ENCODE measurements at regions not wholly inside any gene's neighbourhood (a gene's known extent, or its start where the extent isn't known, plus 50 kb on each side); places are given as distances from the start of the nearest gene placed in this dataset.

DNA sequence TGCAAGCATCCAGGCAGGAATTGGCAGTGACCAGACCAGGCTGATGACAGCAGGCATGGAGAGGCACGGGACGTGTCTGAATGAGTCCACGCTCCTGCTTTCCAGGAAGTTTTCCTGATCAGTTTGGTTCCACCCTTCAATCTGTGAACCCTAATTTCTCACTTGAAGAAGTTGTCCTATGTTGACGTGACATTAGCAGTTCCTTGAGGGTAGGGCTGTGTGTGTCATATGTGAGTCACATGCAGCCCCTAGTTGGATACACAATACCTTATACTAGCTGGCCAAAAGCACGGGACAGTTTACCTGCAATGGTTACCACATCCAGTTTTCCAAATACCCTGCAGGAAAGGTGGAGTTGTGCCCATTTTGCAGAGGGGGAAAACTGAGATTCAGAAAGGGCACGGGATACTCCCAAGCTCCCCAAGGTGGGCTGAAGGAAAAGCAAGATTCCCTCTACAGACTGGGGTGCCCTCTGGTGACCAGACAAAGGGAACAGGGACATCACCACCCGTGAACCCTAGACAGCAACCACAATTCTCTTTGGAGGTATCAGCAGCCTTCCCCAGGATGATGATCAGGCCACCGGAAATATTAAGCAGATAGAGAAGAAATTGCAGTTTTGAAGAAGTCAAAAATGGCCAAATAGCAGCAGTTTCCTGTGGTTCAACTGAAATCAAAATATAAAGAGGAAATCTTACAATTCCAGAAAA lies 194.5 kb downstream of the PHETA1 start:
- Histone ChIP-seq H3K4me1 (ENCODE audit: control insufficient read depth in 3 of 3, insufficient read depth in 3 of 3, low read length in 3 of 3) (no peaks in the 10 kb centered on the region), H3K27ac (ENCODE audit: low read depth, low read length) (no peak overlapping the region), H3K36me3 (ENCODE audit: control insufficient read depth in 3 of 3, insufficient read depth in 3 of 3, low read length in 3 of 3) (no peaks in the 10 kb centered on the region), H3K9me3 (ENCODE audit: control insufficient read depth in 3 of 3, low read length in 3 of 3) (no peaks in the 10 kb centered on the region), H3K9ac (ENCODE audit: low read depth in 1 of 3, low read length in 3 of 3) (no peak overlapping the region), H3K4me3 (ENCODE audit: low read length in 3 of 3) (no peak overlapping the region), H3K27me3 (ENCODE audit: control insufficient read depth in 3 of 3, insufficient read depth in 3 of 3, low read length in 3 of 3) (peaks cover 22 to 34% (median 31%) of the 10 kb centered on the region in 3 donors)

DNA sequence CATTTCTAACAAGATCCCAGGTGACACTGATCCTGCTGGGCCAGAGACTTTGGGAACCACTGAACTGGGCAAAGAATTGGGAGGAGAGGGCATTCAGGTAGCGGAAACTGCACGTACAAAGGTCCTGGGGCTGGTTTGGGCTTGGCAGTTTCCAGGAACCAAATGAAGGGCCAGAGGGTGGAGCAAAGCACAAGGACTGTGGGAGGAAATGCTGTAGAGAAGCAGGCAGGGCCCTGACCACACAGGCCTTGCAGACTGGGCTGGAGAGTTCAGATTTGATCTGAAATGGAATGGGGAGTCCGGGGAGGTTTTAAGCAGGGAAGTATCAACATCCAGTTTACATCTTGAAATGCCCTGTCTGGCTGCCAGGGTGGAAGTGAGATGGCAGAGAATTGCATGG lies 195.1 kb downstream of the PHETA1 start:
- H3K27ac ChIP-seq (ENCODE audit: low read depth, low read length), result no peak overlapping the region
- H3K36me3 ChIP-seq (ENCODE audit: control insufficient read depth in 3 of 3, insufficient read depth in 3 of 3, low read length in 3 of 3), result no peaks in the 10 kb centered on the region
- H3K27me3 ChIP-seq (ENCODE audit: control insufficient read depth in 3 of 3, insufficient read depth in 3 of 3, low read length in 3 of 3), result peaks cover 16 to 31% (median 31%) of the 10 kb centered on the region in 3 donors
- no peaks in the 10 kb centered on the region for H3K9me3 ChIP-seq (ENCODE audit: control insufficient read depth in 3 of 3, low read length in 3 of 3)
- no peak overlapping the region for H3K4me3 ChIP-seq (ENCODE audit: low read length in 3 of 3)
- H3K4me1 ChIP-seq (ENCODE audit: control insufficient read depth in 3 of 3, insufficient read depth in 3 of 3, low read length in 3 of 3), result no peaks in the 10 kb centered on the region
- no peak overlapping the region for H3K9ac ChIP-seq (ENCODE audit: low read depth in 1 of 3, low read length in 3 of 3)

DNA sequence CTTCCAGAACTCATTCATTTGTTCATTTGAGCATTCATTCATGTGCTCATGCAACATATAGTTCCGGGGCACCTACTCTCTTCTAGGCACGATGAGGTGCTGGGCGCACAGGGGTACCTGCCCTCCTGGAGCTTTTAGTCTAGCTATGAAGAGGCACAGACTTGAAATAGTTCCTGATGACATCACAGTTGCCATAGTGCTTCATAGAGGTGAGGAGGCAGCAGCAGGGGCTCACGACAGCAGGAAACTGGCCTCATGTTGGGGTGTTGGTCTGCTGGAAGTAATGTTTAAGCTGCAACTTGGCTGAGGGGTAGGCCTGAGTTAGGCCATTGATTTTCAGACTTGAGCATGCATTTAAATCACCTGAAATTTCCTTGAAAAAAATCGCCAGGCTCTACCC lies 195.5 kb downstream of the PHETA1 start:
- no peak overlapping the region for H3K9ac ChIP-seq (ENCODE audit: low read depth in 1 of 3, low read length in 3 of 3)
- peaks cover 13 to 31% (median 28%) of the 10 kb centered on the region in 3 donors for H3K27me3 ChIP-seq (ENCODE audit: control insufficient read depth in 3 of 3, insufficient read depth in 3 of 3, low read length in 3 of 3)
- no peaks in the 10 kb centered on the region for H3K9me3 ChIP-seq (ENCODE audit: control insufficient read depth in 3 of 3, low read length in 3 of 3)
- no peaks in the 10 kb centered on the region for H3K36me3 ChIP-seq (ENCODE audit: control insufficient read depth in 3 of 3, insufficient read depth in 3 of 3, low read length in 3 of 3)
- H3K4me1 ChIP-seq (ENCODE audit: control insufficient read depth in 3 of 3, insufficient read depth in 3 of 3, low read length in 3 of 3), result no peaks in the 10 kb centered on the region
- no peak overlapping the region for H3K27ac ChIP-seq (ENCODE audit: low read depth, low read length)
- no peak overlapping the region for H3K4me3 ChIP-seq (ENCODE audit: low read length in 3 of 3)

DNA sequence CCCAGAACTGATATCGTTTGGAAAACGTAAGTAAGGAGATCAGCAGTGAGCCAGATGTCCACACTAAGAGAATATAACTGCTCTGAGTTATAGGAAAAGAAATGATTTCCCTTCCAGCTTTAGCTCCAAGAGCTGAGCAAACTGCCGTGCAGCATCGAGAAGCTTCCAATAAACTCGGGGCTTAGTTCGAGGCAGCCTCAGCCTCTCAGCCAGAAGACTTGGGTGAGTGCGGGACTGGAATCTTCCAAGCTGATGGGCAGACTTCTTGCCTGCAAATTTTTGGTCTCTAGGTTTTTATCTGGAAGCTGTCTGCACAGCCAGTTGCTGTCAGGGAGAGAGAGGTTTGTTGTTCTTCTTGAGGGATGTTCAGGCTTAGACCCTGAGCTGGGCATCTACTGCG lies 196.1 kb downstream of the PHETA1 start:
- Histone ChIP-seq H3K27ac (ENCODE audit: low read depth, low read length) (no peak overlapping the region), H3K9ac (ENCODE audit: low read depth in 1 of 3, low read length in 3 of 3) (no peak overlapping the region), H3K27me3 (ENCODE audit: control insufficient read depth in 3 of 3, insufficient read depth in 3 of 3, low read length in 3 of 3) (peaks cover 19 to 34% (median 33%) of the 10 kb centered on the region in 3 donors), H3K36me3 (ENCODE audit: control insufficient read depth in 3 of 3, insufficient read depth in 3 of 3, low read length in 3 of 3) (no peaks in the 10 kb centered on the region), H3K4me1 (ENCODE audit: control insufficient read depth in 3 of 3, insufficient read depth in 3 of 3, low read length in 3 of 3) (no peaks in the 10 kb centered on the region), H3K4me3 (ENCODE audit: low read length in 3 of 3) (no peak overlapping the region), H3K9me3 (ENCODE audit: control insufficient read depth in 3 of 3, low read length in 3 of 3) (no peaks in the 10 kb centered on the region)

DNA sequence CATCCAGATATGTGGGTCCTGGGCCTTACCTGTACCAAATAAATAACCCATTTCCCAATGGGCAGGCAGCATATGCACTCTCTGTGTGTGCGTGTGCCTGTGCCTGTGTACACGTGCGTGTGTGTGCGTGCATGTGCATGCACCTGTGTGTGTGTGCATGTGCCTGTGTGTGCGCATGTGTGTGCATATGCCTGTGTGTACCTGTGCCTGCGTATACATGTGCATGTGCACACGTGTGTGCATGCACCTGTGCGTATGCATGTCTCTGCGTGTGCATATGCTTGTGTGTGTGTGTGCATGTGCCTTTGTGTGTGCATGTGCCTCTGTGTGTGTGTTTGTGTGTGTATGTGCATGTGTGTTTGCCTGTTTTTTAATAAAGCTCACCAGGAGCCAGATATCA lies 197.1 kb downstream of the PHETA1 start:
- no peak overlapping the region for H3K27ac ChIP-seq (ENCODE audit: low read depth, low read length)
- no peak overlapping the region for H3K4me3 ChIP-seq (ENCODE audit: low read length in 3 of 3)
- no peaks in the 10 kb centered on the region for H3K9me3 ChIP-seq (ENCODE audit: control insufficient read depth in 3 of 3, low read length in 3 of 3)
- no peaks in the 10 kb centered on the region for H3K36me3 ChIP-seq (ENCODE audit: control insufficient read depth in 3 of 3, insufficient read depth in 3 of 3, low read length in 3 of 3)
- peaks cover 0 to 6% (median 6%) of the 10 kb centered on the region in 3 donors for H3K4me1 ChIP-seq (ENCODE audit: control insufficient read depth in 3 of 3, insufficient read depth in 3 of 3, low read length in 3 of 3)
- H3K9ac ChIP-seq (ENCODE audit: low read depth in 1 of 3, low read length in 3 of 3), result no peak overlapping the region
- H3K27me3 ChIP-seq (ENCODE audit: control insufficient read depth in 3 of 3, insufficient read depth in 3 of 3, low read length in 3 of 3), result peaks cover 18 to 35% (median 33%) of the 10 kb centered on the region in 3 donors

DNA sequence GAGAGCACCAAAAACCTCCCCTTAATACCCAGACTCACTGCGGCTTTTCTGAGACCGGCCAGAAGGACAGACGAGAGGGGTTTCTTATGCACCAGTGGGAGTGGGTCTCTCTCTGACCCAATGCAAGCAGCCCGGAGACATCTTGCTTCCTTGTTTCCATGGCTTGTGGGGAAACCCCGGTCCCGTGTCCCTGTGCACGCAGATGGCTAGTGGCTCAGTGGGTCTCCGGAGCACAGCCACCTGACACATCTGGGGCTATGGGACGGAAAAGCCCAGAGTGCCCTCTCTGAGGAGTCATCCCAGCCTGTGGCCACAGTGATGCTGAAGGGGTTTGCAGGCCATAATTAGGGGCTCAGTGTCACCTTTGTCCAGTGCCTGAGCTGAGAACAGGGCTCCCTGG lies 197.6 kb downstream of the PHETA1 start:
- H3K9ac ChIP-seq (ENCODE audit: low read depth in 1 of 3, low read length in 3 of 3), result no peak overlapping the region
- H3K27me3 ChIP-seq (ENCODE audit: control insufficient read depth in 3 of 3, insufficient read depth in 3 of 3, low read length in 3 of 3), result peaks cover 19 to 37% (median 33%) of the 10 kb centered on the region in 3 donors
- H3K27ac ChIP-seq (ENCODE audit: low read depth, low read length), result no peak overlapping the region
- no peak overlapping the region for H3K4me3 ChIP-seq (ENCODE audit: low read length in 3 of 3)
- H3K9me3 ChIP-seq (ENCODE audit: control insufficient read depth in 3 of 3, low read length in 3 of 3), result no peaks in the 10 kb centered on the region
- H3K36me3 ChIP-seq (ENCODE audit: control insufficient read depth in 3 of 3, insufficient read depth in 3 of 3, low read length in 3 of 3), result no peaks in the 10 kb centered on the region
- H3K4me1 ChIP-seq (ENCODE audit: control insufficient read depth in 3 of 3, insufficient read depth in 3 of 3, low read length in 3 of 3), result peaks cover 0 to 11% (median 6%) of the 10 kb centered on the region in 3 donors

DNA sequence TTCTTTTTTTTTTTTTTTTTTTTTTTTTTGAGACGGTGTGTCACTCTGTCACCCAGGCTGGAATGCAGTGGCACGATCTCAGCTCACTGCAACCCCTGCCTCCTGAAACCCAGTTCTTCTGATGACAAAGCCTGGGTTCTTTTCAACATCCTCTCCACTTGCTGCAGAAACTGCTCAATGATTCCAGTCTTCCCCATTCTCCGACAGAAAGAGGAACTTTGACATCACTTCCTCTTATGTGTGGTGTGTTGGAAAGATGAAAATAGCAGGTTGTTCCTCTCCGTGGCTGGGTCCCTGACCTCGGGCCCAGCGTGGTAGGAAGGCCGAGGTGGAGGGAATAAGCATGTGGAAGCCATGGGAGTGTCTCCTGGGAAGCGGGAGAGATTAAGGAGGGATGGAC lies 198.4 kb downstream of the PHETA1 start:
- no peaks in the 10 kb centered on the region for H3K9me3 ChIP-seq (ENCODE audit: control insufficient read depth in 3 of 3, low read length in 3 of 3)
- H3K9ac ChIP-seq (ENCODE audit: low read depth in 1 of 3, low read length in 3 of 3), result no peak overlapping the region
- H3K27me3 ChIP-seq (ENCODE audit: control insufficient read depth in 3 of 3, insufficient read depth in 3 of 3, low read length in 3 of 3), result peaks cover 19 to 39% (median 33%) of the 10 kb centered on the region in 3 donors
- peaks cover 0 to 12% (median 6%) of the 10 kb centered on the region in 3 donors for H3K4me1 ChIP-seq (ENCODE audit: control insufficient read depth in 3 of 3, insufficient read depth in 3 of 3, low read length in 3 of 3)
- no peaks in the 10 kb centered on the region for H3K36me3 ChIP-seq (ENCODE audit: control insufficient read depth in 3 of 3, insufficient read depth in 3 of 3, low read length in 3 of 3)
- no peak overlapping the region for H3K4me3 ChIP-seq (ENCODE audit: low read length in 3 of 3)
- H3K27ac ChIP-seq (ENCODE audit: low read depth, low read length), result no peak overlapping the region

DNA sequence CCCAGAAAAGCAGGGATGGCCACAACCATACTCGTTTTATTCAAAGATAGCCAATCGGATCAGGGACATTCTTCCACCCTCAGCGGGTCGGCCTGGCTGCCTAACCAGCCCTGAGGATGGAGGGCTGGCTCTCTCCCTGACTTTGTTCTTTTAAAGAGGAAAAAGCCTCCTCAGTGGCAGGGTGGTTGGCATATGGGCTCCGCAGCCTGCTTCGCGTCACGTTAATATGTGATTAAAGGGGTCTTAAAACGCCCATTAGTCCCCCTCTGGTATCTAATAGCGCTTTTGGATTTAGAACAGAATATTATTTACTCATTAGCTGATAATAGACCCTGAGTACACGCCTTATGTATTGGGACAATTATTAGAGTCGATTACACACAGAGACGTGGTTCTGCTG lies 199.4 kb downstream of the PHETA1 start:
- peaks cover 19 to 39% (median 31%) of the 10 kb centered on the region in 3 donors for H3K27me3 ChIP-seq (ENCODE audit: control insufficient read depth in 3 of 3, insufficient read depth in 3 of 3, low read length in 3 of 3)

DNA sequence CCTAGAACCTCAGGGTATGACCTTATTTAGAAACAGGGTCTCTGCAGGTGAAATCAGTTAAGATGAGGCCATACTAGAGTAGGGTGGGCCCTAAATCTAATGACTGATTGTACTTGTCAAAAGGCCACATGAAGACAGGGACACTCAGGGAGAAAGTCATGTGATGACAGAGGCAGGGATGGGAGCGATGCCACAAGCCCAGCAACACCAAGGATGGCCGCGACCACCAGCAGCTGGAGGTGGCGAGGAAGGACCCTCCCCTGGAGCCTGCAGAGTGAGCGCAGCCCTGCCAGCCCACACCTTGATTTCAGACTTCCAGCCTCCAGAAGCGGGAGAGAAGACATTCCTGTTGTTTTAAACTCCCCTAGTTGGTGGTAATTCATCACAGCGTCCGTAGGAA lies 199.9 kb downstream of the PHETA1 start:
- H3K27me3 ChIP-seq (ENCODE audit: control insufficient read depth in 3 of 3, insufficient read depth in 3 of 3, low read length in 3 of 3), result peaks cover 19 to 38% (median 30%) of the 10 kb centered on the region in 3 donors
- no peak overlapping the region for H3K4me3 ChIP-seq (ENCODE audit: low read length in 3 of 3)
- no peaks in the 10 kb centered on the region for H3K9me3 ChIP-seq (ENCODE audit: control insufficient read depth in 3 of 3, low read length in 3 of 3)
- peaks cover 0 to 12% (median 9%) of the 10 kb centered on the region in 3 donors for H3K4me1 ChIP-seq (ENCODE audit: control insufficient read depth in 3 of 3, insufficient read depth in 3 of 3, low read length in 3 of 3)
- H3K9ac ChIP-seq (ENCODE audit: low read depth in 1 of 3, low read length in 3 of 3), result no peak overlapping the region
- no peak overlapping the region for H3K27ac ChIP-seq (ENCODE audit: low read depth, low read length)
- H3K36me3 ChIP-seq (ENCODE audit: control insufficient read depth in 3 of 3, insufficient read depth in 3 of 3, low read length in 3 of 3), result no peaks in the 10 kb centered on the region

More for the DNA sequence above, 199.4 kb downstream of the PHETA1 start:
- Histone ChIP-seq H3K4me3 (ENCODE audit: low read length in 3 of 3) (no peak overlapping the region), H3K9me3 (ENCODE audit: control insufficient read depth in 3 of 3, low read length in 3 of 3) (no peaks in the 10 kb centered on the region), H3K9ac (ENCODE audit: low read depth in 1 of 3, low read length in 3 of 3) (no peak overlapping the region), H3K27ac (ENCODE audit: low read depth, low read length) (no peak overlapping the region), H3K36me3 (ENCODE audit: control insufficient read depth in 3 of 3, insufficient read depth in 3 of 3, low read length in 3 of 3) (no peaks in the 10 kb centered on the region), H3K4me1 (ENCODE audit: control insufficient read depth in 3 of 3, insufficient read depth in 3 of 3, low read length in 3 of 3) (peaks cover 0 to 12% (median 9%) of the 10 kb centered on the region in 3 donors)

DNA sequence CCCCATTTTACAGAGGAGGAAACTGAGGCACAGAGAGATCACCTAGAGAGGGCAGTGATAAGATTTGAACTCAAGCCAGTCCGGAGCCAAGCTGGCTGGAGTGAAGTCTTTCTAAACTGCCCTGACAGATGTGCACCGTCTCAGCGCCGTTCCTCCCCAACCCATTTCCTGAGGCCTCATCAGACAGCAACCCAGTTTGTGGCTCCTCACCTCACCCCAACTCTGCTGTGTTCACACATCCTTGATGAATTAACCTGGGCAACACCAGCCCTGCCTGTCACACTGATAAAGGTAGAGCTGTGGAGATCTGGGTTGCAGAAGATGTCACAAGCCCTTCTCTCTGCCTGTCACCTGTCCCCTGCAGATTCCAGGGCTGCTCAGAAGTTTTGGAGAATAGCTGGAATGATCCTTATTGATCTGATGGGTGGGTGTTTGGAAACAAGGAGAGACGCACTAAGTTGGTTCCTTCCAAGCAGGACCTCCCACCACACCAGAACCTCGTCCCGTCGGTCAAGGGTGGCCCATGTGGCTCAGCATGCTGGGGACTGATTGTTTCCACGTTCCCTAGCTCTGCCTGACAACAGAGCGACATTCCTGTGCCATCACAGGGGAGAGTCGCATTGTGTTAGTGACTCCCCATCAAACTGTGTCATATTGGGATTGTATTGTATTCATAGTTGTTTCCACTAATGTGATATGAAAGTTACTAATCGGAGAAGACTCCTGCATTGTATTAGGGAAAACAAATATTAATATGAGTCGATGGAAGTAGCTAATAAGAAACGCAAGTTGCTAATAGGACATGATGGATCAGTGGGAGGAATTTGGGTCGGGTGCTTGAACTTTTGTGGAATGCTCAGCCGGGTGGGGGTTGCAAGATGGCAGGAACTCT lies 200.6 kb downstream of the PHETA1 start:
- Histone ChIP-seq H3K9ac (ENCODE audit: low read depth in 1 of 3, low read length in 3 of 3) (no peak overlapping the region), H3K9me3 (ENCODE audit: control insufficient read depth in 3 of 3, low read length in 3 of 3) (no peaks in the 10 kb centered on the region), H3K36me3 (ENCODE audit: control insufficient read depth in 3 of 3, insufficient read depth in 3 of 3, low read length in 3 of 3) (no peaks in the 10 kb centered on the region), H3K27ac (ENCODE audit: low read depth, low read length) (no peak overlapping the region), H3K27me3 (ENCODE audit: control insufficient read depth in 3 of 3, insufficient read depth in 3 of 3, low read length in 3 of 3) (peaks cover 19 to 36% (median 30%) of the 10 kb centered on the region in 3 donors), H3K4me1 (ENCODE audit: control insufficient read depth in 3 of 3, insufficient read depth in 3 of 3, low read length in 3 of 3) (peaks cover 0 to 12% (median 9%) of the 10 kb centered on the region in 3 donors), H3K4me3 (ENCODE audit: low read length in 3 of 3) (no peak overlapping the region)

Measured in skeletal muscle tissue (tissue), 3 donors.